ENCODE measurements at regions not wholly inside any gene's neighbourhood (a gene's known extent, or its start where the extent isn't known, plus 50 kb on each side); places are given as distances from the start of the nearest gene placed in this dataset.

- DNase-seq (ENCODE audit: low spot score, unreplicated experiment), result no peak
- Mint-ChIP-seq H3K9me3 (ENCODE audit: low read depth) (no peaks in the 10 kb centered on the region), H3K4me1 (ENCODE audit: low read depth) (no peaks in the 10 kb centered on the region), H3K4me3 (ENCODE audit: low read depth) (no peak overlapping the region), H3K36me3 (ENCODE audit: insufficient read depth) (no peaks in the 10 kb centered on the region), H3K27me3 (peaks cover 23% of the 10 kb centered on the region), H3K27ac (no peak overlapping the region)
- no peak for TF ChIP-seq CTCF (IDR thresholded peaks at IDR 0.05; ENCODE audit: unreplicated experiment)
Observed at GRCh38 chr1:29827801-29828525, 591.6 kb downstream of the PTPRU start.

GRCh38 chr1:29827237-29827750 lies 591.0 kb downstream of the PTPRU start:
- no peak overlapping the region for H3K4me3 Mint-ChIP-seq (ENCODE audit: low read depth)
- H3K9me3 Mint-ChIP-seq (ENCODE audit: low read depth), result no peaks in the 10 kb centered on the region
- no peaks in the 10 kb centered on the region for H3K36me3 Mint-ChIP-seq (ENCODE audit: insufficient read depth)
- DNase-seq (ENCODE audit: low spot score, unreplicated experiment), result no peak
- H3K27me3 Mint-ChIP-seq, result peaks cover 23% of the 10 kb centered on the region
- no peak overlapping the region for H3K27ac Mint-ChIP-seq
- H3K4me1 Mint-ChIP-seq (ENCODE audit: low read depth), result no peaks in the 10 kb centered on the region
- no peak for TF ChIP-seq CTCF (IDR thresholded peaks at IDR 0.05; ENCODE audit: unreplicated experiment)

- no peak for DNase-seq (ENCODE audit: low spot score, unreplicated experiment)
- Mint-ChIP-seq H3K27ac (no peak overlapping the region), H3K9me3 (ENCODE audit: low read depth) (no peaks in the 10 kb centered on the region), H3K4me1 (ENCODE audit: low read depth) (no peaks in the 10 kb centered on the region), H3K27me3 (peaks cover 20% of the 10 kb centered on the region), H3K4me3 (ENCODE audit: low read depth) (no peak overlapping the region), H3K36me3 (ENCODE audit: insufficient read depth) (no peaks in the 10 kb centered on the region)
- TF ChIP-seq CTCF (IDR thresholded peaks at IDR 0.05; ENCODE audit: unreplicated experiment), result no peak
Observed at GRCh38 chr1:29826646-29827045, 590.3 kb downstream of the PTPRU start.

GRCh38 chr1:29825941-29826415 lies 589.7 kb downstream of the PTPRU start:
- H3K27me3 Mint-ChIP-seq, result peaks cover 15% of the 10 kb centered on the region
- H3K4me3 Mint-ChIP-seq (ENCODE audit: low read depth), result no peak overlapping the region
- no peaks in the 10 kb centered on the region for H3K4me1 Mint-ChIP-seq (ENCODE audit: low read depth)
- no peak for DNase-seq (ENCODE audit: low spot score, unreplicated experiment)
- no peaks in the 10 kb centered on the region for H3K9me3 Mint-ChIP-seq (ENCODE audit: low read depth)
- H3K27ac Mint-ChIP-seq, result no peak overlapping the region
- no peaks in the 10 kb centered on the region for H3K36me3 Mint-ChIP-seq (ENCODE audit: insufficient read depth)
- no peak for TF ChIP-seq CTCF (IDR thresholded peaks at IDR 0.05; ENCODE audit: unreplicated experiment)

GRCh38 chr1:29825274-29825940 lies 589.1 kb downstream of the PTPRU start:
- H3K9me3 Mint-ChIP-seq (ENCODE audit: low read depth), result no peaks in the 10 kb centered on the region
- H3K27ac Mint-ChIP-seq, result no peak overlapping the region
- H3K27me3 Mint-ChIP-seq, result peaks cover 11% of the 10 kb centered on the region
- TF ChIP-seq CTCF (IDR thresholded peaks at IDR 0.05; ENCODE audit: unreplicated experiment), result no peak
- H3K36me3 Mint-ChIP-seq (ENCODE audit: insufficient read depth), result no peaks in the 10 kb centered on the region
- DNase-seq (ENCODE audit: low spot score, unreplicated experiment), result no peak
- no peaks in the 10 kb centered on the region for H3K4me1 Mint-ChIP-seq (ENCODE audit: low read depth)
- no peak overlapping the region for H3K4me3 Mint-ChIP-seq (ENCODE audit: low read depth)

Data from progenitor cell of endocrine pancreas (in vitro differentiated cells).